GM12864 (cell line): ENCODE measurements at regions not wholly inside any gene's neighbourhood (a gene's known extent, or its start where the extent isn't known, plus 50 kb on each side); places are given as distances from the start of the nearest gene placed in this dataset.

ENCODE experiments used
- DNase-seq: peaks from one replicate; pipeline ENCODE4 v3.0.0-alpha.2; 2011; ENCODE audit warnings: low read depth
- H3K4me3 ChIP-seq: 2 replicates; pipeline ENCODE4 v1.5.1; 2011; ENCODE audit warnings: mild to moderate bottlenecking, low read depth, low read length, control low read depth
- TF ChIP-seq, protein P1 (sequence below): IDR thresholded peaks from 2 replicates; pipeline ENCODE4 v1.5.1; 2011; ENCODE audit warnings: low read depth, mild to moderate bottlenecking, moderate library complexity, low read length, control low read depth, inconsistent platforms; ENCODE audit errors: missing control alignments

GRCh38 chr20:22746957-22747356 lies 162.6 kb upstream of the FOXA2 start:
- no peak for DNase-seq
- TF ChIP-seq, protein P1, sequence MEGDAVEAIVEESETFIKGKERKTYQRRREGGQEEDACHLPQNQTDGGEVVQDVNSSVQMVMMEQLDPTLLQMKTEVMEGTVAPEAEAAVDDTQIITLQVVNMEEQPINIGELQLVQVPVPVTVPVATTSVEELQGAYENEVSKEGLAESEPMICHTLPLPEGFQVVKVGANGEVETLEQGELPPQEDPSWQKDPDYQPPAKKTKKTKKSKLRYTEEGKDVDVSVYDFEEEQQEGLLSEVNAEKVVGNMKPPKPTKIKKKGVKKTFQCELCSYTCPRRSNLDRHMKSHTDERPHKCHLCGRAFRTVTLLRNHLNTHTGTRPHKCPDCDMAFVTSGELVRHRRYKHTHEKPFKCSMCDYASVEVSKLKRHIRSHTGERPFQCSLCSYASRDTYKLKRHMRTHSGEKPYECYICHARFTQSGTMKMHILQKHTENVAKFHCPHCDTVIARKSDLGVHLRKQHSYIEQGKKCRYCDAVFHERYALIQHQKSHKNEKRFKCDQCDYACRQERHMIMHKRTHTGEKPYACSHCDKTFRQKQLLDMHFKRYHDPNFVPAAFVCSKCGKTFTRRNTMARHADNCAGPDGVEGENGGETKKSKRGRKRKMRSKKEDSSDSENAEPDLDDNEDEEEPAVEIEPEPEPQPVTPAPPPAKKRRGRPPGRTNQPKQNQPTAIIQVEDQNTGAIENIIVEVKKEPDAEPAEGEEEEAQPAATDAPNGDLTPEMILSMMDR, result no peak
- H3K4me3 ChIP-seq, result no peak overlapping the region

DNA sequence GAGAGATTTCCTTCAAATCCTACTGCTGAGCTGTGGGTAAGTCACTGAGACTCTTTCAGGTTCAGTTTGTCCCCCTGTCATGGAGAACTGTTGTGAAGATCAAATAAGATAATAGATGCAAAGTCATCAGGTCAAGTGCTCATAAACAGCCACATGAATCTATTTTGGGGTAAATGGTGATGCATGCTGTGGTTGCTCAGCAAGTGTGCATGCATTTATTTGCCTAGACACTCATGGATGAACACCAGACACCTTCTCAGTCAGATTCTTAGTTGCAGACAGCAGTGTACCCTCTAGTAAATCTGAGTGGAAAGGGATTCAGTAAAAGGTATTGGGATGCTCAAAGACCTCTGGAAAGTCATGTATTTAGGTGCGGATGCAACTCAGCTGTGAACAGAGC lies 168.0 kb upstream of the FOXA2 start:
- H3K4me3 ChIP-seq, result no peak overlapping the region
- TF ChIP-seq, protein P1, result no peak
- DNase-seq, result no peak

GRCh38 chr20:22757424-22758183 lies 173.2 kb upstream of the FOXA2 start:
- TF ChIP-seq, protein P1, result no peak
- no peak for DNase-seq

DNA sequence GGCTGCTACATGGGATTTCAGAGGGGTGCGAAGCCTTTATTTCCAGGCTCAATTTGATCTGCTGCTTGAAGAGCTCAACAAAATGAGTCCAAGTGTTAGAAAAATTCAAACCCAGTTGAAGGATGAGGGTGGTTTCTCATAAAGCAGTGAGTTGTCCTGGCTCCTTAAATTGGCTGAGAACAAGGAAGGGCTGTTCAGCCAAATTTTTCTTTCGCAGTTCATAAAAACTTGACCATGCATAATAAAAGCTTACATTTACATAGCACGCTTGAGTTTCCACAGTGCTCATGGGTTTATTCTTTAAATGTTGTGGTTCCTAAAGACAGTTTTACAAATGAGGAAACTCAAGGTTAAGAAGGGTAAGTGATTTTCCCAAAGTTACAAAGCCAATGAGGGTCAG lies 174.4 kb upstream of the FOXA2 start:
- H3K4me3 ChIP-seq, result no peak overlapping the region
- TF ChIP-seq, protein P1, result no peak
- DNase-seq, result no peak

More at GRCh38 chr20:22757424-22758183, 173.2 kb upstream of the FOXA2 start:
- no peak overlapping the region for H3K4me3 ChIP-seq

DNA sequence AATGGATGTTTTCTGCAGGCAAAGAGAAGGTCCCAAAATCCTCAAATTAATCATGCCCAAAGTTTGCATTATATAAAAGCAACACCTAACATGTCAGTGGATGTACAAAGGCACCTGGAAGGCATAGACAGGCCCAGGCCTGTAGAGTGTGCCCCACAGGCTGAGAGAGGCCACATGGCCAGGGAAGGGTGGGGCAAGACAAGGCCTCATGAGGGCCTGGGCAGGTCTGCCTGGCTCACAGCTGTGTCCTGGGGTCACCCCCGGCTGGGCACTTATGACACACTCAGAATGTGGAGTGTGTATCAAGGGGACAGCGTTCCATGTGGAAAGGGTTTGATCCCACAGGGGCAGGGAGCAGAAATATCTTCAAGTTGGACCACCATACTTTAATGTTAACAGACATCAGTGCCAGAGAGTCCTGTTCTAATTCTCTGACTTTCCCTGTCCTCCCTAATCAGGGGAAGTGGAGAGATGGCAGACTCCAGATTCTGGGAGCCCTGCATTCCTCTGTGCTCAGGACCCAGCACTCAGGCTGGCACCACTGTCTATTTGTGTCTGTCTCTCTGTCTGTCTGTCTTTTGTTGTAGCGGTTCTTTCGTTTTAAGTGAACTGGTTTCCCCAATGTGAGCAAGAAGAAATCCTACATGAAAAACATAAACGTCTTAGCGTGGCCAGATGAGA lies 178.3 kb upstream of the FOXA2 start:
- no peak for DNase-seq
- H3K4me3 ChIP-seq, result no peak overlapping the region
- TF ChIP-seq, protein P1, result no peak

GRCh38 chr20:22763257-22763906 lies 179.0 kb upstream of the FOXA2 start:
- H3K4me3 ChIP-seq, result no peak overlapping the region
- no peak for DNase-seq
- TF ChIP-seq, protein P1, result no peak
